Fibroblast of lung (primary cell): ENCODE measurements at regions not wholly inside any gene's neighbourhood (a gene's known extent, or its start where the extent isn't known, plus 50 kb on each side); places are given as distances from the start of the nearest gene placed in this dataset.

Experiments
- CTCF ChIP-seq, 2 donors: IDR thresholded peaks in 1 of 2; conservative IDR thresholded peaks in 1 of 2; 1 replicate in 1 of 2; 2 replicates in 1 of 2; pipeline ENCODE4 v1.5.1; 2011 to 2012; ENCODE audit warnings: low read length in 2 of 2, control low read depth in 1 of 2, inconsistent platforms in 1 of 2, low read depth in 1 of 2, mild to moderate bottlenecking in 1 of 2
- EZH2 ChIP-seq: IDR thresholded peaks from 2 replicates; pipeline ENCODE4 v1.5.1; 2012; ENCODE audit warnings: low read length, control low read depth, mild to moderate bottlenecking; ENCODE audit errors: missing control alignments

- no peak for TF ChIP-seq EZH2
- no peak for TF ChIP-seq CTCF (conservative IDR thresholded peaks at IDR 0.05 in 1 of 2, IDR thresholded peaks at IDR 0.05 in 1 of 2; ENCODE audit: low read depth in 1 of 2, low read length in 2 of 2)
Observed at GRCh38 chr11:129505266-129505665, 129.6 kb downstream of the BARX2 start.
